Left ventricle myocardium superior (tissue), 1 donor: ENCODE measurements at regions not wholly inside any gene's neighbourhood (a gene's known extent, or its start where the extent isn't known, plus 50 kb on each side); places are given as distances from the start of the nearest gene placed in this dataset.
"Not testable (repeated sequence)": the region's sequence is repeated elsewhere in the genome, so short reads cannot be mapped to it uniquely, and the experiment has no call there.

Source experiments
- ATAC-seq: fragments of 200-7000 bp; cut with Tn5 transposase; one replicate; pipeline ENCODE4 v1.9.1; 2020; ENCODE audit warnings: mild to moderate bottlenecking, moderate library complexity
- DNase-seq: peaks from one replicate; pipeline ENCODE4 v3.0.0-alpha.2; 2020
- intact Hi-C: fragments of 100-400 bp; cut with micrococcal nuclease; formaldehyde crosslinking; loops from one replicate; pipeline ENCODE4 v1.11.0; 2022
- donor health status: DM: no; HTN: yes; CAD: no; lungs with severe emphysema.

GRCh38 chr10:46095943-46096342, 49.9 kb upstream of the MSMB start:
- DNase-seq, intact Hi-C loops, ATAC-seq: not testable (repeated sequence)

GRCh38 chr10:46096446-46096845, 50.4 kb upstream of the MSMB start:
- DNase-seq = no peak
- intact Hi-C loops = no loop called here
- ATAC-seq = no peak

- DNase-seq (no peak), ATAC-seq (no peak)
These were observed 51.0 kb upstream of the MSMB start for GRCh38 chr10:46096909-46097575.

GRCh38 chr10:46097576-46098317, 51.7 kb upstream of the MSMB start:
- DNase-seq (no peak), ATAC-seq (no peak)
- intact Hi-C loops = no loop called here

More at GRCh38 chr10:46096909-46097575, 51.0 kb upstream of the MSMB start:
- intact Hi-C loops = no loop called here

- no peak for ATAC-seq
These were observed 52.3 kb upstream of the MSMB start for GRCh38 chr10:46098386-46098785.

GRCh38 chr10:46098925-46099324, 52.9 kb upstream of the MSMB start:
- intact Hi-C loops, DNase-seq, ATAC-seq: not testable (repeated sequence)

More at GRCh38 chr10:46098386-46098785, 52.3 kb upstream of the MSMB start:
- intact Hi-C loops = no loop called here
- DNase-seq = no peak

GRCh38 chr10:46104071-46104585, 58.1 kb upstream of the MSMB start:
- DNase-seq (no peak), ATAC-seq (no peak)
- intact Hi-C loops = no loop called here

GRCh38 chr10:46105416-46105815, 59.3 kb upstream of the MSMB start:
- ATAC-seq, DNase-seq, intact Hi-C loops: not testable (repeated sequence)

- intact Hi-C loops, DNase-seq: not testable (repeated sequence)
- ATAC-seq = peak; percentile 21
These were observed 59.9 kb upstream of the MSMB start for GRCh38 chr10:46105856-46106409.

GRCh38 chr10:46106410-46107255, 60.6 kb upstream of the MSMB start:
- ATAC-seq (peak; percentile 99), DNase-seq (peak; percentile 82)
- intact Hi-C loops = no loop called here

- ATAC-seq, DNase-seq, intact Hi-C loops: not testable (repeated sequence)
These were observed 62.1 kb upstream of the MSMB start for GRCh38 chr10:46108158-46108499.

GRCh38 chr10:46154271-46154670, 108.2 kb upstream of the MSMB start:
- intact Hi-C loops, ATAC-seq: not testable (repeated sequence)

GRCh38 chr10:46154683-46155082, 108.6 kb upstream of the MSMB start:
- ATAC-seq, intact Hi-C loops, DNase-seq: not testable (repeated sequence)

More at GRCh38 chr10:46154271-46154670, 108.2 kb upstream of the MSMB start:
- DNase-seq = not testable (repeated sequence)

GRCh38 chr10:46156866-46157265, 110.8 kb upstream of the MSMB start:
- DNase-seq, ATAC-seq, intact Hi-C loops: not testable (repeated sequence)

- DNase-seq = no peak
- intact Hi-C loops = no loop called here
- no peak for ATAC-seq
These were observed 117.1 kb upstream of the ANTXRL start for GRCh38 chr10:46169736-46170135.

- ATAC-seq = no peak
- DNase-seq = no peak
- intact Hi-C loops = no loop called here
These were observed 116.0 kb upstream of the ANTXRL start for GRCh38 chr10:46170789-46171188.

GRCh38 chr10:46171661-46172060, 115.1 kb upstream of the ANTXRL start:
- DNase-seq (no peak), ATAC-seq (no peak)
- intact Hi-C loops = no loop called here

- ATAC-seq (no peak), DNase-seq (no peak)
- intact Hi-C loops = no loop called here
These were observed 111.5 kb upstream of the ANTXRL start for GRCh38 chr10:46175296-46175695.

- ATAC-seq = no peak
- DNase-seq = no peak
- intact Hi-C loops = no loop called here
These were observed 111.0 kb upstream of the ANTXRL start for GRCh38 chr10:46175831-46176230.
